Transverse colon (tissue), 3 donors: ENCODE measurements at regions not wholly inside any gene's neighbourhood (a gene's known extent, or its start where the extent isn't known, plus 50 kb on each side); places are given as distances from the start of the nearest gene placed in this dataset.

Source experiments
- CTCF ChIP-seq, 5 experiments: fragments of 200-600 bp in 3 of 5; fragments of 450-650 bp in 2 of 5; sonication (generic) in 3 of 5; IDR thresholded peaks; 1 replicate in 2 of 5; 2 replicates in 3 of 5; pipeline ENCODE4 v1.5.1; 2016 to 2017; ENCODE audit warnings: antibody characterized with exemption in 5 of 5, inconsistent platforms in 3 of 5, mild to moderate bottlenecking in 2 of 5, moderate library complexity in 1 of 5
- POLR2A ChIP-seq: fragments of 450-650 bp; IDR thresholded peaks from one replicate; pipeline ENCODE4 v1.6.1; 2016; ENCODE audit warnings: antibody characterized with exemption, mild to moderate bottlenecking, moderate library complexity

GRCh38 chr4:136946307-136946907 lies 585.9 kb downstream of the PCDH18 start:
- TF ChIP-seq POLR2A (no peak), CTCF (IDR thresholded peaks at IDR 0.05) (no peak)
